HCT116 (cell line): ENCODE measurements at regions not wholly inside any gene's neighbourhood (a gene's known extent, or its start where the extent isn't known, plus 50 kb on each side); places are given as distances from the start of the nearest gene placed in this dataset.

Experiments
- ATAC-seq: fragments of 200-7000 bp; cut with Tn5 transposase; 2 replicates; pipeline ENCODE4 v1.9.1; 2020; ENCODE audit warnings: mild to moderate bottlenecking, moderate library complexity
- BruUV-seq: library from RNA; stranded (reverse); fragments of 400-500 nt; replicated peaks from 2 replicates; lab custom pipeline; 2021; lab: Mats Ljungman, UMichigan
- CTCF ChIA-PET: fragments of 300-600 bp; sonication (Branson Sonifier 250); formaldehyde crosslinking; loops from one replicate; lab custom pipeline; 2021; ENCODE audit warnings: antibody characterized with exemption; lab: Charles Lee
- POLR2A ChIA-PET: fragments of 300-600, 350-600 bp; sonication (Branson Sonifier 250); formaldehyde crosslinking; loops from one replicate; lab custom pipeline; 2021; ENCODE audit warnings: antibody characterized with exemption; lab: Charles Lee
- RAD21 ChIA-PET, 2 experiments: fragments of 300-600 bp; sonication (Branson Sonifier 250); formaldehyde crosslinking; loops; one replicate each; lab custom pipeline; 2023; ENCODE audit warnings: low total read pairs in 2 of 2; ENCODE audit not compliant: uncharacterized antibody in 2 of 2, unreplicated experiment in 2 of 2, low non-redundant PET in 1 of 2; lab: Charles Lee
- DNase-seq: peaks from one replicate; pipeline ENCODE4 v3.0.0-alpha.2; 2010; ENCODE audit warnings: low read depth, low spot score
- H2AFZ ChIP-seq: fragments of 200-600 bp; shearing (Covaris generic), sonication (generic); 2 replicates; pipeline ENCODE4 v1.6.1; 2017; ENCODE audit warnings: low read depth, mixed run types, mixed read lengths, antibody characterized with exemption, low read length; ENCODE audit not compliant: poor library complexity, severe bottlenecking
- H3K27ac ChIP-seq: 2 replicates; pipeline ENCODE4 v1.5.1; 2012; ENCODE audit warnings: low read depth, low read length
- H3K27me3 ChIP-seq: fragments of 200-600 bp; sonication (generic); 2 replicates; pipeline ENCODE4 v1.6.1; 2016; ENCODE audit warnings: mixed run types, low read length, mixed read lengths; ENCODE audit not compliant: insufficient read depth
- H3K36me3 ChIP-seq, 2 experiments: fragments of 200-500 bp in 1 of 2; fragments of 200-600 bp in 1 of 2; sonication (Bioruptor generic) in 1 of 2; sonication (generic) in 1 of 2; 2 replicates each; pipeline versions ENCODE4 v1.5.1 to v1.6.1; 2014 to 2016; ENCODE audit warnings: low read length in 2 of 2, inconsistent platforms in 1 of 2, mixed read lengths in 1 of 2, mixed run types in 1 of 2; ENCODE audit not compliant: insufficient read depth in 2 of 2, control insufficient read depth in 1 of 2
- H3K4me1 ChIP-seq, 2 experiments: fragments of 200-600 bp in 1 of 2; sonication (generic) in 1 of 2; 2 replicates each; pipeline versions ENCODE4 v1.5.1 to v1.6.1; 2012 to 2017; ENCODE audit warnings: low read length in 2 of 2, inconsistent platforms in 1 of 2, mild to moderate bottlenecking in 1 of 2, mixed read lengths in 1 of 2, mixed run types in 1 of 2, moderate library complexity in 1 of 2; ENCODE audit not compliant: insufficient read depth in 2 of 2, control insufficient read depth in 1 of 2
- H3K4me2 ChIP-seq: fragments of 200-600 bp; sonication (generic); 2 replicates; pipeline ENCODE4 v1.6.1; 2017; ENCODE audit warnings: mixed run types, low read length, mixed read lengths
- H3K4me3 ChIP-seq, 2 experiments: fragments of 200-600 bp in 1 of 2; sonication (generic) in 1 of 2; replicated peaks in 1 of 2; 2 replicates each; pipeline ENCODE4 v1.5.1; 2011 to 2016; ENCODE audit warnings: low read length in 2 of 2, control low read depth in 1 of 2, low read depth in 1 of 2, mild to moderate bottlenecking in 1 of 2, mixed read lengths in 1 of 2, mixed run types in 1 of 2
- H3K79me2 ChIP-seq: fragments of 200-600 bp; sonication (generic); 2 replicates; pipeline ENCODE4 v1.6.1; 2017; ENCODE audit warnings: mild to moderate bottlenecking, mixed run types, low read length, moderate library complexity, mixed read lengths; ENCODE audit not compliant: insufficient read depth
- H3K9ac ChIP-seq: fragments of 200-600 bp; sonication (generic); 2 replicates; pipeline ENCODE4 v1.6.1; 2016; ENCODE audit warnings: low read length, mixed read lengths
- H3K9me2 ChIP-seq: fragments of 200-600 bp; sonication (generic), shearing (Covaris generic); 2 replicates; pipeline ENCODE4 v1.6.1; 2017; ENCODE audit warnings: mixed run types, mild to moderate bottlenecking, moderate library complexity; ENCODE audit not compliant: insufficient read depth
- H3K9me3 ChIP-seq, 2 experiments: fragments of 200-500 bp in 1 of 2; fragments of 200-600 bp in 1 of 2; sonication (Bioruptor generic) in 1 of 2; sonication (generic) in 1 of 2; 2 replicates each; pipeline ENCODE4 v1.6.1; 2014 to 2017; ENCODE audit warnings: low read length in 2 of 2, mixed read lengths in 2 of 2, inconsistent platforms in 1 of 2, low read depth in 1 of 2, mild to moderate bottlenecking in 1 of 2, mixed run types in 1 of 2, moderate library complexity in 1 of 2; ENCODE audit not compliant: control insufficient read depth in 1 of 2, insufficient read depth in 1 of 2
- H4K20me1 ChIP-seq: fragments of 200-600 bp; sonication (generic), shearing (Covaris generic); 2 replicates; pipeline ENCODE4 v1.6.1; 2017; ENCODE audit warnings: mixed run types, mild to moderate bottlenecking, moderate library complexity; ENCODE audit not compliant: insufficient read depth
- CTCF ChIP-seq, 3 experiments: fragments of 200-600 bp in 1 of 3; sonication (generic) in 1 of 3; IDR thresholded peaks in 2 of 3; conservative IDR thresholded peaks in 1 of 3; 2 replicates each; pipeline ENCODE4 v1.5.1; 2012 to 2017; ENCODE audit warnings: low read depth in 2 of 3, low read length in 2 of 3, antibody characterized with exemption in 1 of 3, borderline replicate concordance in 1 of 3, control low read depth in 1 of 3, mild to moderate bottlenecking in 1 of 3, mixed read lengths in 1 of 3, mixed run types in 1 of 3, moderate library complexity in 1 of 3; ENCODE audit not compliant: insufficient read depth in 1 of 3
- ELF1 ChIP-seq: IDR thresholded peaks from 2 replicates; pipeline ENCODE4 v1.6.1; 2012; ENCODE audit warnings: low read depth, borderline replicate concordance
- REST ChIP-seq: IDR thresholded peaks from 2 replicates; pipeline ENCODE4 v1.6.1; 2012; ENCODE audit warnings: low read depth
- intact Hi-C: fragments of 100-400 bp; cut with micrococcal nuclease; formaldehyde crosslinking; loops from 2 replicates; pipeline ENCODE4 v1.10.0; 2022

GRCh38 chr22:27443306-27443705 is 358.2 kb downstream of the MN1 start (continued):
- TF ChIP-seq REST (no peak), CTCF (IDR thresholded peaks at IDR 0.05 in 2 of 3, conservative IDR thresholded peaks at IDR 0.05 in 1 of 3; ENCODE audit: borderline replicate concordance in 1 of 3, insufficient read depth in 1 of 3, low read depth in 2 of 3, low read length in 2 of 3) (no peak)

GRCh38 chr22:27445881-27446280 is 355.7 kb downstream of the MN1 start:
- BruUV-seq = no TSS peak
- H2AFZ ChIP-seq = no peak overlapping the region
- ChIA-PET CTCF (no interaction called here), RAD21 (no interaction called here), POLR2A (no interaction called here)
- H3K4me2 ChIP-seq = no peak overlapping the region
- intact Hi-C loops = no loop called here
- H3K79me2 ChIP-seq = no peaks in the 10 kb centered on the region
- no peak for ATAC-seq
- H3K4me3 ChIP-seq = no peak overlapping the region
- H3K9me2 ChIP-seq = no peaks in the 10 kb centered on the region
- no peaks in the 10 kb centered on the region for H3K9me3 ChIP-seq
- no peak for TF ChIP-seq ELF1
- H3K36me3 ChIP-seq = no peaks in the 10 kb centered on the region
- no peak for DNase-seq
- H3K27me3 ChIP-seq = 0 out of 2 replicates have a peak, but pooled peaks cover under 1% of the 10 kb centered on the region
- H3K9ac ChIP-seq = no peak overlapping the region
- H3K27ac ChIP-seq = no peak overlapping the region
- H3K4me1 ChIP-seq = no peaks in the 10 kb centered on the region
- no peaks in the 10 kb centered on the region for H4K20me1 ChIP-seq
